ENCODE measurements at regions not wholly inside any gene's neighbourhood (a gene's known extent, or its start where the extent isn't known, plus 50 kb on each side); places are given as distances from the start of the nearest gene placed in this dataset.

GRCh38 chr13:69423844-69424243 lies 683.8 kb upstream of the ATXN8OS start:
- DNase-seq, result no peak

- no peak for DNase-seq
These were observed 689.3 kb upstream of the ATXN8OS start for GRCh38 chr13:69418319-69418718.

GRCh38 chr13:69410761-69411160 lies 696.9 kb upstream of the ATXN8OS start:
- no peak for DNase-seq

GRCh38 chr13:69391756-69392155 lies 715.9 kb upstream of the ATXN8OS start:
- DNase-seq, result no peak

GRCh38 chr13:69389899-69390298 lies 717.7 kb upstream of the ATXN8OS start:
- no peak for DNase-seq

- DNase-seq, result no peak
These were observed 733.7 kb upstream of the ATXN8OS start for GRCh38 chr13:69373747-69374425.

GRCh38 chr13:69363360-69363759 lies 744.3 kb upstream of the ATXN8OS start:
- DNase-seq, result no peak

GRCh38 chr13:69331245-69331644 lies 776.4 kb upstream of the ATXN8OS start:
- no peak for DNase-seq

GRCh38 chr13:69324090-69324886 lies 783.3 kb upstream of the ATXN8OS start:
- no peak for DNase-seq

- DNase-seq, result no peak
These were observed 788.0 kb upstream of the ATXN8OS start for GRCh38 chr13:69319656-69320055.

- DNase-seq, result no peak
These were observed 792.6 kb upstream of the ATXN8OS start for GRCh38 chr13:69315039-69315438.

- DNase-seq, result no peak
These were observed 800.9 kb upstream of the ATXN8OS start for GRCh38 chr13:69306766-69307165.

- DNase-seq, result no peak
These were observed 807.5 kb upstream of the ATXN8OS start for GRCh38 chr13:69300131-69300530.

GRCh38 chr13:69296130-69296529 lies 811.5 kb upstream of the ATXN8OS start:
- DNase-seq, result no peak

GRCh38 chr13:69292789-69293425 lies 814.7 kb upstream of the ATXN8OS start:
- DNase-seq, result no peak

- DNase-seq, result no peak
These were observed 816.2 kb upstream of the ATXN8OS start for GRCh38 chr13:69291292-69291906.

- DNase-seq, result no peak
These were observed 819.6 kb upstream of the ATXN8OS start for GRCh38 chr13:69288026-69288425.

- DNase-seq, result no peak
These were observed 820.5 kb upstream of the ATXN8OS start for GRCh38 chr13:69287050-69287698.

GRCh38 chr13:69283837-69284236 lies 823.8 kb upstream of the ATXN8OS start:
- no peak for DNase-seq

GRCh38 chr13:69283301-69283700 lies 824.3 kb upstream of the ATXN8OS start:
- DNase-seq, result no peak

GRCh38 chr13:69280399-69280798 lies 827.2 kb upstream of the ATXN8OS start:
- DNase-seq, result no peak

- DNase-seq, result no peak
These were observed 828.4 kb upstream of the ATXN8OS start for GRCh38 chr13:69279213-69279612.

GRCh38 chr13:69274231-69274630 lies 833.4 kb upstream of the ATXN8OS start:
- no peak for DNase-seq
